Dedifferentiated amniotic fluid mesenchymal stem cell (primary cell): ENCODE measurements at regions not wholly inside any gene's neighbourhood (a gene's known extent, or its start where the extent isn't known, plus 50 kb on each side); places are given as distances from the start of the nearest gene placed in this dataset.

Source experiments
- DNase-seq: peaks from one replicate; pipeline ENCODE4 v3.0.0-alpha.2; 2016; ENCODE audit errors: extremely low spot score

DNA sequence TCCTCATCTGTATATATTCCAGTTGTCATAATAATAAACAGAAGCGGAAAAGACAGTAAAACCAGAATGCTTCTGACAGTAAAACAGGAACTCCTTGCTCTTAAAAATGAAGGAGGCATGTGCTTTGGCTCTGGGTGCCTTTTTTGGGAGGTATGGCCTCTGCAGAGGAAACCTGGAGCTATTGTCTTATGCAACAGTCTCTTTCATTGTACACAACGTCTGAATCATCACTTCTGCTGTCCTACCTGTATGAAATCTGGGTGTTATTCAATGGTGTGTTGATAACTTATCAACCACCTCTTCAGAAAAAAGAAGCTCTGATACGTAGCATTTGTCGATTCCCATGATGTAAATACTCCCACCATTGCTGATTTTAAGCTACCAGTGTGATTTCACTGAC is 64.8 kb downstream of the CDCA7 start:
- DNase-seq, result no peak

DNA sequence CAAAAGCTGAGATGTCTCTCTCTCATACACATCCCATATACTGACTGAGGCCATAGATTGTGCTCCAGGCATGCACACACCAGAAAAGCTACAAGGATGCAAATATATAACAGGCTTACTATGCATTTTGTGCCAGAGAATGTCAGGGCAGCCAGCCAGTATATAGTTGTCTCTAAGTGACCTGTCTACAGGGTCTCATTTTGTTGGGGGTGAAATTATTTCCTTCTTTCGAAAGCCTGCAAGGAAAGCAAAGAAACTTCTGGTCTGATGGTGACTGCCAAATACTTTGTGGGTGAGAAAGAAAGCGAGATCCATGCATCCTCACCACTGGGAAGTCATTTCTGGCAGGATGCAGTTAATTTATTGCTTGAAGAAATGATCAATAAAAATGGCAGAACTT is 70.2 kb downstream of the CDCA7 start:
- DNase-seq, result no peak

DNA sequence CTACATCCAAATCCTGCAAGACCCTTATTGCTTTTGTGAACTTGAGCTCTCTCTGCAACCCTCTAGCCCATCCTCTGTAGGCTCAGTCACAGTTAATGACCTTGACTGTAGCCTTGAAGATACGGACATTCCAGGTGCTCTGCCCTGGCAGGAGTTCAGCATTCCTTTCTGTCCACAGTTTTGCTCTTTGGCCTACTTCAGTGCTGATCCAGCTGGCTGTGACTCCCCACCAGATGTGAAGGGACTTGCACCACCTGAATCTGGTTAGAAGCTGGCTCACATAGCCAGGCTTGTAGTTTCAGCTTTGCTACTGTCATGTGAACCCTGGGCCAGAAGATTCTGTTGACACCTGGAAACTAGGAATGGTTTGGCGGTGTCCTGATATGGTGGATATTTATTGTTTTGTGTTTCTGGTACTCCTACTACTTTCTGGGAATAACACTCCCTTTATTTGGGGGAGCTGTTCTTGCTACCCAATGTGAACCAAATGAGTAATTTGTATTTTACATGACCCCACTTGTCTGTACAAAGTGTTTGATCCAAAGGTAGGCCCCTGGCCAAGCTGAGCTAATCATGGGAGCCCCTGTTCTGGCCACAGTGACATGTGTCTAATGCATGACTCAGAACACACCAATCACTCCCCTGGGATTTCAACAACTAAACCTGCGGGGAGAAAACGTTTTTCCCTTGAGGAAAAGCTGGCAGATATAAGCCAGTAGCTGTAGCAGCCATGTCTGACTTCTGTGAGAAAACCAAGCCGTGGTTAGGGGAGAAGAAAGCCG is 73.4 kb downstream of the CDCA7 start:
- DNase-seq, result no peak

DNA sequence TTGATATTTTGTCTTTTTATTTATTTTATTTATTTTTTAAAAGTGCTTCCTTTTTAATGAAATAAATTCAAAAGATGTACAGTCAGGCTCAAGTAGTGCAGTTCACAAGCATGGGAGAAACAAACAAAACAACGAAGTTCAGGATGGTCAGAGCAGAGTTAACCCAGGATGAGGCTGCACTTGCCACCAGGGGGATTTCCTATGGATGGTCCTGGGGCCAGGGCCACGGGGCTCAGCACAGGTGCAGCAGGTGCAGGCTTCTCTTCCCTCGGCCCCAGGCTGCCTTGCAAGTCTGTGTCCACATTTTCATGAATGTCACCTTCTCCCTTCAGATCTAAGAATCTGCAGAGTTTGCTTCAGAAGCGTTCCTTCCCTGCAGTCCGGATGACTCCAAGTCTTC is 76.5 kb downstream of the CDCA7 start:
- no peak for DNase-seq

DNA sequence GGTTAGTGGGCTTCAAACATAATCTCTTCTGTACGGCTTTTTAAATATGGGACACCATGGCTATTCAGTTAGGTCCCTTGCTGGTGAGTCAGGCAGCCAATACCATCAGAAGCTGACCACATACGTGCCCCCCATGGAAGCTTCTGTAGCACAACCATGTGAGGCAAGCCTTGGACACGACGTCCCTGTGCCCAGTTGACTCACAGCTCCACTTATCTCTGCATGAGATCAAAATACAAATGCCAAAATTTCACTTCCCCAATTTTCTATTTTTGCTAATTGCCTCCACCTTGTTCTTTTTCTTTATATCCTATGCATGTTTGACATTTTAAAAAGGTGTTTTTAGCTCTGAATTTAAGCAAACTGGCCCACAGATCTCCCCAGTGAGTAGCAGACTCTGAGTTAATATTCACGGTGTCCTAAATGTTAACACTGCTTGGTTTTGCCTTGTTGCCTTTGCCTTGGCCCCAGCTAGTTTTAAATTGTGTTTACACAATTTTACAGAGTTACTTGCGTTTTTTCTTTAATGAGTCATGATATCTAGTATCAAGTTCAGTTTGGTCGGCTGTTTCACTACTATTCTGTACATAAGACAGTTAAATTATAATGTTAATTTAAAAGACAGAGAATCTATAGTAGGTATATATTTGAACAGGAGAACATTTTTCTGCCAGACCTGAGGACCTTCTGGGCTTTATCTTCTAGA is 77.5 kb downstream of the CDCA7 start:
- peak; percentile 70 for DNase-seq

DNA sequence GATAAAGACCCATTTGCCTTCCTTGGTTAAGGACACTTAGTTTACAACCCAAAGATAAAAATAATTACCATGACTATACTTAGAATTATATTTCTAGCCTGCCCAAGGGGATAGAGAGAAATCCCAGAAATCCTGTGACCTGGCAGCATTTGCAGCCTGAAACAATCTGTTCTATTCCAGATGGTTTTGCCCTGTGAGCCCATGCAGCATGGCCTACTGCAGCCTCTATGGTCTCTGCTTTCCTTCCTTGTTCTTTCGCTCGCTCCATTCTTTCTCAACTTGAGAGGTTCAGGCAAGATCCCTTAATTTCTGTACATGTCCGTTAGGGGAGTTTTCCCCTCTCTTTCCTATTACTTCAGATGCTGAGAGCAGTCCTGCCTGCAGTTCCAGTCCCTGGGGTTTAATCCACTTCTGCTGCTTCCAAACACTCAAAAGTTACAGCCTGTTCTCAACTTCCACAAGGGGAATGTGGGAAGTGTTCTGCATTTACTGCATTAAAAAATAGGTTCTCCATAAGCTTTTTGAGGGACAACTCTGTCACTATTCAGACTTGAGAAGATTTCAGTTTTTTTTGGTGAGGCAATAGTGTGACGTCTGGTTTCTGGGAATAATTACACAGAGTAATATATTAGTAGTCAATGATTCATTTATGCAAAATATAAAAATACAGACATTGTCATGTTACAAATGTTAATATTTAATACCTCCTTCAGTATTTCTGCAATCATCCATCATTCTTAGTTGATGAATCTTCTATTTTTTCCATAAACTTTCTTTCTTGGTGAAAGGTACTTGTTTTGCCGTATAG is 80.3 kb downstream of the CDCA7 start:
- no peak for DNase-seq

DNA sequence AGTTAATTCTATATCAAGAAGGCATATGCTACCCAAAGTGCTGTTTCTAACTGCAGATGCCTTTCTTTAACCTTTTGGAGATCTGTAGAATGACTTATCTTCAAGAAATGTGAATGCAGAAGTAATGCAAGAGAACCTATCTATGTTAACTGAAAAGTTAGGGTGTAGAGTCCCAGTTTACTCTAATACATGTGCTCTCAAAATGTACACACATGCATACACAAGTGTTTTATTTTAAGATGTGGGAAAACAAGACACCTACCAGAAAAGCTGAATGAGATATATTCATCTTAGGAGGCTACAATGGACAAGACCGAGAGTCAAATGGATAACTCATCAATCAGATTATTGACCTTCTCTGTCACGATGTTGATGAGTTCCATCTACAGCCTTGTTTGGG is 80.9 kb downstream of the CDCA7 start:
- no peak for DNase-seq

DNA sequence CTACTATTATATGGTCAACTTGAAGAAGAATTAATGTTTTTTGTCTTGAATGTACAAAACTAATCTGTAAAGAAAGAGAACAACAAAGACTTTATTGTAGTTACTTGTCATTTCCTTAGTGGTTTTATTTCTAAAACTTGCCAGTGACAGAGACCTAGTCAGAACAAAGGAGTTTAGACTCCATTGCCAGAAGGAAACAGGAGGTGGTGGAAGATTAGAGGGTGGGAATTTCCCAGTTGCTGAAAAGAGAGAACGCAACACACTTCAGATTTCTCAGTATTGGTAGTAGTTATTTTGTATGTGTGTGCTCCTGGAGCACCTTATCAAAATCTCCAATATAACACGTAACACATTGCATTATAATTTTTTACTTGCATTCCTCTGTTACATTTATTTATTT is 81.4 kb downstream of the CDCA7 start:
- no peak for DNase-seq

DNA sequence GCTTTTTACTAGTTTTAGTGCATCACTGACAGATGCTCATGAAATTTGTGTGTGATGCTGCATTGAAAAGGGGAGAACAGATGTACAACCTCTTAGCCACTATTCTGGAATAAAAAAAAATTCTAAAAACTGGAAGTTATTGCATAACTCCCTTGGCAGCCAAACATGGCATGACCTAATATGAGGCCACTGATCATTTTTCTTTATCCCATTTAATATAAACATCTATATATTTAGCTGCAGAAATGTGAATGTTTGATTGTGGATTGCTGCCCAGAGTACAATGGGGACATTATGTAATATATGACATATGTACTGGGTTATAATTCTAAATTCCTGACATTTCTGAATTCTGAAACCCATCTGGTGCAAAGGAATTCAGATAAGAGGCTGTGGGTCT is 86.5 kb downstream of the CDCA7 start:
- peak; percentile 16 for DNase-seq

DNA sequence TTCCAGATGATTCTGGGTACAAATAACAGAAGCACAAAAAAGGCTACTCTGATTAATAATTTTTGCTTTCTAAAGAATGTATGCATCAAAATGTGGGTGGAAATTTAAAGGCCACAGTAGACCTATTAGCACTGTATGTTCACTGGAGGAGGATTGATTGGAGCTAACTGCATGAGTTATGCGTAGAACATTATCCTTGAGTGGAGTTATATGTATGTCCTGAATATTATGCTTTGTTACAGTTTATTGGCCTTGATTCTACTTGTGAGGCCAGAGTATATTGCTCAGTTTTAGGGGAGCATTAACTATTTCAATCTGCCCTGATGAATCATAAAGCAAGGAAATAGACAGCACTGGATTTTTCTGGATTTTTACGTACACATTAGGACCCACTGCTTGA is 87.9 kb downstream of the CDCA7 start:
- no peak for DNase-seq

DNA sequence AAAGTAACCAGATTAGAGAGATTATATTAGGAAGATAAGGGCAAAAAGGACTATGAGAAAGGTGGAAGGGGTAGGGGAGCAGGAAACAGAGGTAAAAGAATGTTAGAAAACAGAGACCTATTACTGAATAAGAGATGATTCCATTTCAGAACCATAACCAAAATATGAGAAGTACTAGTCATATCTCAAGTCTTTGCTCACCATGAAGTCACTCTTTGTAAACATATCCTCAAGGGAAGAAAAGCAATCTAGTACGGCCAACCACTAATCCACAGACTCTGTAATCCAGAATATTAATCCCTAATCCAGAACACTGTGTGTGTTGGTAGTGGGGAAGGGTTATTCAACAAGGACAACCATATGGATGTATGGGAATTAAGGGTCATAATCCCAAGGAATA is 92.0 kb downstream of the CDCA7 start:
- DNase-seq, result no peak

DNA sequence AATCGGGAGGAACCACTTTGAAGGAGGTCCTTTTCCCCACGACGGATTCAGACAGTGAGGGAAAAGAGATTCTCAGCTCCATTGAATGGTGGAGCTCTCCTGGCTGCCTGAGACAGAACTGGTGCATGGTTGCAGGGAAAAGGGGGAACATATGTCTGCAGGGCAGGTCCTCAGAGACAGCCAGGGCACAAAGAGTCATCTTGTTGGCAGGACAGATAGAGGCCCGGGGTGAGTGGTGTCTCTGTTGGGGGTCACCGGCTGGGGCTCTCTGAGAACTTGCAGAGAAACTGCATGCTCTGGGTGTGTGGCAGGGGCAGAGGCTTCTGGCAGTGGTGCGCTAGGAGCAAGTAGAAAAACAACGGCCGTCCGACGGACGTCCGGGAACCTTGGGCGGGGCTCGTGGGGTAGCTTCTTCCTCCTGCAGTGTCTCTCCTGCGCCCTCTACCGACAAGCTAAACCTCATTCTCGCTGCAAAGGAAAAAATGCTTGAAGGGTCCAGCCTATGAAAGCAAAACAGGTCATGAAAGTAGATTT is 94.3 kb downstream of the CDCA7 start:
- DNase-seq, result peak; percentile 89

DNA sequence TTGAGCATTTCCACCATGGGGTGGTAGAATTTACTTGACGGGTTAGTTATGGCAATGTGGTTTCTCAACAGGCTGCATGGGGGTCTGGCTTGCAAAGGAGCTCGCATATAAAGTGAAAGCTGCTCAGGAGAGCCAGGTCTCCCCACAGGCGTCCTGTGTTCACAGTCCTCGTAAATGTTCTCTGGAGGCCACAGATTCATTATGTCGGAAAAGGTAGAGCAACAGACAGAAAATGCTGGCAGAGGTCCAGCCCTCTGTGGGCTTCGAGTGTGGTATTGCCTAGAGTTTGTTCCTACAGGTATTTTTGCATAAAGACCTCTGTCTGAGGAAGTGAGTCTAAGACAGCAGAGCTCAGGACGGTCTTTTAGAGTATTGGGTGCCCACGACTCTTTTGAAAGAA is 96.4 kb downstream of the CDCA7 start:
- no peak for DNase-seq

DNA sequence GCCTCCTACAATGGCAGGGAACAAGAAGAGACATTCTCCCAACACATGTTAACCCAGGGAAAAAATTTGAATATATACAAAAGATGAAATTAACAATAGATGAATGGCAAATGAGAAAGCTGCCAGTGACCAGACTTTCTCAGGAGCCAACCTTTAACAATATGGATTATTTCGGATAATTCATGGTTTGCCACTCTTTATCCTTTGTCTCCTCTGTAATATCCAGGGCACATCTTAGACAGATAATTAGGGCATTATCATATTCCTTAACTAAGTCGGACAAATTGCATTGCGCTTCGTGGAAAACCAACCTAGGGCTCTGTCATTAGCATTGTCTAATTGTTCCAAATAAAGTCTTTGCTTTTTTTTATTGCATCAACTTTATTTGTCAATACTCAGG is 97.3 kb downstream of the CDCA7 start:
- DNase-seq, result no peak

DNA sequence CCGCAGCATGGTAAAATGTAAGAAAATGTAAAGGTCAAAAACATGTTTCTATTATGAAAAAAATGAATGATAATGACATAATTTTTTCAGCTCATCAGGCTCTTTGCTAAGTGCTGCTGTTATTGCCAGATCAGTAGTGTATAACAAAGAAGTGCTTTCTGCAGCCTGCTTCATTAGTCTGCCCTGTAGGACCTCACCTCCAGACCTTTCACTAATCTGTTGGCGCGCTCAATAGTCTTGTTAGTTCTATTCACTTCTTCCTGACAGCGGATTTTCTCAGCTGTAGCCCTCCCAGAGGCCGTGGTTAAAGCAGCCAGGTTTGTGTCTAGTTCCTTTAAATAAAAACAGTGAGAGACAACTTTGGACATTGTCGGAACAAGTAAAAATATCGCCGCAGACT is 97.7 kb downstream of the CDCA7 start:
- no peak for DNase-seq

DNA sequence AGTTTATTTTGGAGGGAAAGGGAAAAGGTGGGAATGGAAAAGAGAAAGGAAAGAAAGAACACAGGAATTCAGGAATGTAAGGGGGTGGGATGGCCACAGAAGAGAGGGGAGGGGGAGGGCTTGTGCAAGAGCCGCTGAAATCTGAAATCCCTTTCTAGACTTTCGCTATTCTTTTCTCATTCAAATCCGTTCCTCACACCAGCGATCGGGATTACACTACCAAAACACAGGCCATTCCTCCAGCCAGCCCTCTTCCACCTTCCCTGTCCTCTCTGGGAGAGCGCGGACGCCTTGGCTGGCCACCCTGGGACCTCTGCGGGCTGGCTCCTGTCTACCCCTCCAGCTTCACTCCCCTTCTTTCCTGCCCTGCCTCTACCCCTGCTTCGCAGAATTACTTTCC is 102.3 kb downstream of the CDCA7 start:
- DNase-seq, result no peak

DNA sequence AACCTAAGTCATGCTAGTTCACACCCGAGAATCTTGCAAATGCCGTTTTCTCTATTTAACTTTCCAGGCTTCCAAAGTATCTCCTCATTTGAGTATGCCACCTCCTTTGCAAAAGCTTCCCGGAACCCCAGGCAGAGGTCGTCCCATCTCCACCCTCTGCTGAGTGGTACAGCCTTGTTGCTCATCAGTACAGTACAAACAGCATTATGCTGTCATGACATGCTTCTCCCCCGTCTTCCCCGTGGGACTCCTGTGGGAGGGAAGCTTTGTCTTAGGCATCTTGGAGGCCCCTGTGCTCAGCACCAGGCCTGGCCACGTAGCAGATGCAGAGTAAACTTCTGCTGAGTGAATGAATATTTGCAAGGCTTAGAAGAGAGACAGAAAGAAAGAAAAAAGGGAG is 102.7 kb downstream of the CDCA7 start:
- no peak for DNase-seq

DNA sequence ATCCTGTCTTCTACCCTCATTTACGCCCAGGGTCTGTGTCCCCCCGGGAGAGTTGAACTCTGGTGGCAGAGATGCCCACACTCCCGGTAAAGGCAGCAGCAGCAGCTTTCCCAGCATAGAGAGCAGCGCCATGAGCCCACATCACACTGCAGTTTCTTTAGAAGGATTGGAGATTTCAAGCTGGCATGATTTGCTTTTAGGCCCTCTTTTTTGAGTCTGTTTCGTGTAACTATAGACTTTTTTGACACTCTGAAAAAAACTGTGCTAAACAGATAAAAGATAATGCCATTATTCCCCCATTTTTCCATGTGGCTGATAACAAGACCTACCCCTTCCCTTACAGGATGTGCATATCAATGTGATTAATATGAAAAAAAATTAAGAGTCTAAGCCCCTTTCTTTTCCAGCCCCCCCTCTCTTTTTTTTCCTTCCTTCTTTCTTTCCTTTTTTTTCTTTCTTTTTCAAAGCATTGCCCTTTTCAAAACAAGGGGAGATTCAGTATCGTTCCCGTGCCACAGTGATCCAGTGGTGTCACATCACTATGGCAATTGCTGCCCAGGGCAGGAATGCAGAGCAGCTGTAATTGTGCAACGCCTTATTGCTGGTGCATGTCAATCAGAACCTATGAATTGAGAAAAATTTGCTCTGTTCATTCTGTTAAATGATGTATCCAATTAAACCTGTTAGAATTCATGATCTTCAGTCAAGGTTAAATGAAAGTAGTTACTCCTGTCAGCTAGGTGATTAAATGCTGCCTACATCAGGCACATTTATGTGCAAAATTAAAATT is 104.5 kb downstream of the CDCA7 start:
- DNase-seq, result no peak

DNA sequence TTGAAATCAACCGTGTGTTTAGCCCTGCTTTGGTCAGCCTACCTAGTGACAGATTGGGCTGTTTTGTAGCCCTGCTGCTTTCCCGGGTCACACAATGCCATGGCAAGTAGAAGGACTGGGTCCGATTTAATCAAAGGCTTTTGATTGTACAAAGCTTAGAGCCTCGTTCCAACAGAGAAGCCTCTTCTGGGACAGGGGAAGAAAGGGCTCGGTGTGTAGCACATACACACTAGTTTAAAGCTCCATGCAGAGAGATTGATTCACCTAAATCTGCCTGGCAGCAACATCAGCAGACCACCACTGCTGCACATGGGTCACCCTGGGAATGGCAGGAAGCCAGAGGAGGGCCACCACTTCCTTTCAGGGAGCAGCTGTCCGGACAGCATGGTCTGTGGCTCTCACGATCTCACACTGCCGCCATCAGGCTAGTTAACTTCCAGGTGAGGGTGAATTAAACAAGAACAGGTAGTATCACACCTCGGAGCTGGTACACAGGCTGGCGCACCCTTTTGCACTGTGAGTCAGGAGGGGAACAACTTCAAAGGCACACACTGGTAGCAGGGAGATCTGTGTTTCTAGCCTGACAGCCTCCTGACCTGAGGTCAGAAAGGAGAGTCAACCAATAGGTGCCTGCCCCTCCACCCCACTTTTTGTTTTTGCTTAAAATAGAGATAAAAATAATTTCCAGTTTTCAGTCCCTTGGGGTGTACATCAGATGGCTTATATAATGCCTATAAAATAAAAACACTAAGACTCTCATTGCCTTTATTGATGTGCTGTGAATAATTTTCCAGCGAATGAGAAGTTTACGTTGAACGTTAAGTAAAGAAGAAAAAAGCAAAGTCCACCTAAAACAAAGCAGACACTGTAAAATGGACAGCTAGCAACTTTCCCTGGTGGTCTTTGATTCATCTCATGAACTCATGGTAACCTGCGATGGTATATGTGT is 108.5 kb downstream of the CDCA7 start:
- DNase-seq, result no peak

DNA sequence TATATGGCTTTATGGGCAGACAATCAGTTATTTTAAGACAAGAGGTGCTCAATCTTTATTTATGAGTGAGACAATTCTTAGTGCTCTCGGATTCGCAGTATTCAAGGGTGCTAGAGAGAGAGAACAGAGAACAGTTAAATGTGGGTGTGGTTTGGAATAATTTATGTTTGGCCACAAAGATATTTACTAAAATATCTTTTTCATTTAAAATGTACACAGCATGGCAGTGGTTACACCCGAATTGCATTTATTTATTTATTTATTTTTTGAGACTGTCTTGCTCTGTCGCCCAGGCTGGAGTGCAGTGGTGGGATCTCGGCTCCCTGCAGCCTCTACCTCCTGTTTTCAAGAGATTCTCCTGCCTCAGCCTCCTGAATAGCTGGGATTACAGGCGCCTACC is 109.2 kb downstream of the CDCA7 start:
- no peak for DNase-seq

DNA sequence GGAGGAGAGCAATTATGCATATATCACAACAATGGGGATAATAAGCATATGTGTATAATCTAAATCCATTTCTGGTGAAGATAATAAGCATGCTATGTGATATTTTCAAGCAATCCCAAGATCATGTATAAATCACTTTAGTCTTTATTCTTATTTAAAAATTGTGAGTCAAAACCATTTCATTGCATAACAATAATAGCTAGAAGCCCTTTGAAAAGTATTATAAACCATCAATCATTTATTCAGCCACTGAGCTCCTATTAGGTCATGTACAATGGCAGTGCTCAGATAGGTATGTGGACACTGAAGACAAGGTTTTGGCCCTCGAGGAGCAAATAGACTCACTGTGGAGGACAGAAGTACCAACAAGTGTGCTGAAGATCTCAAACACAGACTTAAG is 113.1 kb downstream of the CDCA7 start:
- DNase-seq, result no peak
